ENCODE measurements at regions not wholly inside any gene's neighbourhood (a gene's known extent, or its start where the extent isn't known, plus 50 kb on each side); places are given as distances from the start of the nearest gene placed in this dataset.

DNA sequence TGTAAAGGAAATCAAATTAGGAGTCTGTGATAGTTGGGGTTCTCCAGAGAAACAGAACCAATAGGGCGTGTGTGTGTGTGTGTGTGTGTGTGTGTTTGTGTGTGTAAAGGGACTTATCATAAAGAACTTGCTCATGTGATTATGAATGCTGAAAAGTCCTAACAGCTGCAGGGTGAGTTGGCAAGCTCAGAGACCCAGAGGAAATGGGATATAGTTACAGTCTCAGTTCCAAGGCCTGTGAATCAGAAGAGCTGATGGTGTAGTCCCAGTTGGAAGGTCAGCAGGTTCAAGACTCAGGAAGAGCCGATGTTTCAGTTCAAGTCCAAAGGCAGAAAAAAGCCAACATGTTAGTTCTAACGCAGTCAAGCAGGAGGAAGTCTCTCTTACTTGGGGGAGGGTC is 214.2 kb downstream of the ELAVL2 start:
- Histone ChIP-seq H3K9me1 (ENCODE audit: control insufficient read depth, extremely low read depth, insufficient read depth, low read length) (no peaks in the 10 kb centered on the region), H3K27ac (ENCODE audit: control insufficient read depth, insufficient read depth, low read length) (no peak overlapping the region), H3K4me2 (ENCODE audit: control insufficient read depth, extremely low read depth, insufficient read depth, low read depth, low read length) (no peak overlapping the region), H3K27me3 (ENCODE audit: control insufficient read depth, extremely low read depth, insufficient read depth, low read length) (no peaks in the 10 kb centered on the region), H3K9me3 (ENCODE audit: control insufficient read depth, low read depth, low read length) (no peaks in the 10 kb centered on the region), H3K9ac (ENCODE audit: control insufficient read depth, extremely low read depth, insufficient read depth, low read length) (no peak overlapping the region), H3K4me3 (ENCODE audit: control insufficient read depth in 2 of 3, extremely low read depth in 1 of 3, insufficient read depth in 2 of 3, low read depth in 1 of 3, low read length in 3 of 3) (no peak overlapping the region), H4K20me1 (ENCODE audit: control insufficient read depth, extremely low read depth, insufficient read depth, low read length) (no peaks in the 10 kb centered on the region), H3K36me3 (ENCODE audit: control insufficient read depth in 2 of 2, extremely low read depth in 1 of 2, insufficient read depth in 2 of 2, low read length in 2 of 2) (no peaks in the 10 kb centered on the region), H3K4me1 (ENCODE audit: control insufficient read depth, extremely low read depth, insufficient read depth, low read length) (no peaks in the 10 kb centered on the region), H2AFZ (ENCODE audit: control insufficient read depth, low read length) (peak overlapping the region; percentile 5), H3K79me2 (ENCODE audit: control insufficient read depth, insufficient read depth, low read length) (no peaks in the 10 kb centered on the region)
- FAIRE-seq = peak; percentile 71
- no peak for DNase-seq (ENCODE audit: low read depth, low spot score)
- no peak for TF ChIP-seq EZH2 (IDR thresholded peaks at IDR 0.05; ENCODE audit: low read length)
- TF ChIP-seq, protein P1, sequence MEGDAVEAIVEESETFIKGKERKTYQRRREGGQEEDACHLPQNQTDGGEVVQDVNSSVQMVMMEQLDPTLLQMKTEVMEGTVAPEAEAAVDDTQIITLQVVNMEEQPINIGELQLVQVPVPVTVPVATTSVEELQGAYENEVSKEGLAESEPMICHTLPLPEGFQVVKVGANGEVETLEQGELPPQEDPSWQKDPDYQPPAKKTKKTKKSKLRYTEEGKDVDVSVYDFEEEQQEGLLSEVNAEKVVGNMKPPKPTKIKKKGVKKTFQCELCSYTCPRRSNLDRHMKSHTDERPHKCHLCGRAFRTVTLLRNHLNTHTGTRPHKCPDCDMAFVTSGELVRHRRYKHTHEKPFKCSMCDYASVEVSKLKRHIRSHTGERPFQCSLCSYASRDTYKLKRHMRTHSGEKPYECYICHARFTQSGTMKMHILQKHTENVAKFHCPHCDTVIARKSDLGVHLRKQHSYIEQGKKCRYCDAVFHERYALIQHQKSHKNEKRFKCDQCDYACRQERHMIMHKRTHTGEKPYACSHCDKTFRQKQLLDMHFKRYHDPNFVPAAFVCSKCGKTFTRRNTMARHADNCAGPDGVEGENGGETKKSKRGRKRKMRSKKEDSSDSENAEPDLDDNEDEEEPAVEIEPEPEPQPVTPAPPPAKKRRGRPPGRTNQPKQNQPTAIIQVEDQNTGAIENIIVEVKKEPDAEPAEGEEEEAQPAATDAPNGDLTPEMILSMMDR (optimal IDR thresholded peaks at IDR 0.05 in 1 of 3, IDR thresholded peaks at IDR 0.05 in 1 of 3, conservative IDR thresholded peaks at IDR 0.05 in 1 of 3; ENCODE audit: extremely low read depth in 1 of 3, insufficient read depth in 2 of 3, low read length in 3 of 3) = no peak
- dilution Hi-C loops (cut with MboI; ENCODE audit: extremely low pct_ligation_motif_present, low sequenced_read_pairs) = no loop called here

DNA sequence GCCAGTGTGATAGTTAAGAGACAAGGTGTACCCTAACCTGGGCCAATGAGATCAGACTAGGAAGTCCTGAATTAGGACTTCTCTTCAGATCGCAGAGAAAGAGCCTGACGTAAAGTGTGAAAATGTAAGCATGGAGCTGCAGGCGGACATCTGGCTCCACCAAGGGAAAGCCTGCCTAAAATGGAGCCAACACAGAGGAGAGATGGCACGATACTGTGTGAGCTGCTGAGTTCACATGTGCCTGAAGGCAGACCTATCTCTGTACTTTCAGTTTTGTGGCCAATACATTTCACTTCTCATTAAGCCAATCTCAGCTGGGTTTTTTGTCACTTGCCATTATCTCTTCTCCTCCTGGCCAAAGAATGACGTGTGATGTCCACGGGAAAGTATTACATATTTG is 210.5 kb downstream of the ELAVL2 start:
- DNase-seq (ENCODE audit: low read depth, low spot score) (no peak), FAIRE-seq (no peak)
- no peaks in the 10 kb centered on the region for H3K9me3 ChIP-seq (ENCODE audit: control insufficient read depth, low read depth, low read length)
- no peak overlapping the region for H3K4me3 ChIP-seq (ENCODE audit: control insufficient read depth in 2 of 3, extremely low read depth in 1 of 3, insufficient read depth in 2 of 3, low read depth in 1 of 3, low read length in 3 of 3)
- peaks cover under 1% of the 10 kb centered on the region for H3K4me1 ChIP-seq (ENCODE audit: control insufficient read depth, extremely low read depth, insufficient read depth, low read length)
- no peak overlapping the region for H3K4me2 ChIP-seq (ENCODE audit: control insufficient read depth, extremely low read depth, insufficient read depth, low read depth, low read length)
- H3K9me1 ChIP-seq (ENCODE audit: control insufficient read depth, extremely low read depth, insufficient read depth, low read length) = no peaks in the 10 kb centered on the region
- no peak overlapping the region for H3K9ac ChIP-seq (ENCODE audit: control insufficient read depth, extremely low read depth, insufficient read depth, low read length)
- TF ChIP-seq, protein P1 (optimal IDR thresholded peaks at IDR 0.05 in 1 of 3, IDR thresholded peaks at IDR 0.05 in 1 of 3, conservative IDR thresholded peaks at IDR 0.05 in 1 of 3; ENCODE audit: extremely low read depth in 1 of 3, insufficient read depth in 2 of 3, low read length in 3 of 3) = no peak
- no peak for TF ChIP-seq EZH2 (IDR thresholded peaks at IDR 0.05; ENCODE audit: low read length)
- dilution Hi-C loops (cut with MboI; ENCODE audit: extremely low pct_ligation_motif_present, low sequenced_read_pairs) = no loop called here
- H3K79me2 ChIP-seq (ENCODE audit: control insufficient read depth, insufficient read depth, low read length) = no peaks in the 10 kb centered on the region
- H3K36me3 ChIP-seq (ENCODE audit: control insufficient read depth in 2 of 2, extremely low read depth in 1 of 2, insufficient read depth in 2 of 2, low read length in 2 of 2) = no peaks in the 10 kb centered on the region
- no peak overlapping the region for H2AFZ ChIP-seq (ENCODE audit: control insufficient read depth, low read length)
- H4K20me1 ChIP-seq (ENCODE audit: control insufficient read depth, extremely low read depth, insufficient read depth, low read length) = no peaks in the 10 kb centered on the region
- no peaks in the 10 kb centered on the region for H3K27me3 ChIP-seq (ENCODE audit: control insufficient read depth, extremely low read depth, insufficient read depth, low read length)
- H3K27ac ChIP-seq (ENCODE audit: control insufficient read depth, insufficient read depth, low read length) = no peak overlapping the region
